Gastroesophageal sphincter (tissue), 3 donors: ENCODE measurements at regions not wholly inside any gene's neighbourhood (a gene's known extent, or its start where the extent isn't known, plus 50 kb on each side); places are given as distances from the start of the nearest gene placed in this dataset.

Source experiments
- CTCF ChIP-seq, 4 experiments: fragments of 200-600 bp in 2 of 4; fragments of 450-650 bp in 2 of 4; sonication (generic) in 1 of 4; IDR thresholded peaks; one replicate each; pipeline ENCODE4 v1.5.1; 2017 to 2019; ENCODE audit warnings: antibody characterized with exemption in 4 of 4, mild to moderate bottlenecking in 2 of 4, moderate library complexity in 2 of 4
- POLR2AphosphoS5 ChIP-seq: sonication (generic); formaldehyde crosslinking; IDR thresholded peaks from one replicate; pipeline ENCODE4 v1.6.1; 2017; ENCODE audit warnings: antibody characterized with exemption

DNA sequence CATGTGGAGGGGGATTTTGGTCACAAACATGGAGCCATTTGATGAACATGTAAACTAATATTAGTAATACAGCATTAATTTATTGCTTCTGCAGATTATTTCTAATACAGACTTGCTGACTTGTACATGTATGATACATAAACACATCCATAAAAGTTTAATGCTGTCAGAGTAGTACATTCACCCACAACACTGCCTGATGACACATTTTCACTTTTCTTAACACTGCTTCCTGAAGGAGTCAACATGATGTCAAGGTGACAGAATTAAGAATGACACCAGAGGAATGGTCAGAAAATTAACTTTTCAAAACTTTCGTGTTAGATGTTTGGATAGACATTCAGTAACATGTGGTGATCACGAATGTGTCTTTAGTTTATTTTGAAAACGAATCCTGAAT lies 199.4 kb downstream of the SATB1 start:
- no peak for TF ChIP-seq CTCF (IDR thresholded peaks at IDR 0.05)
- TF ChIP-seq POLR2AphosphoS5: no peak
